ENCODE measurements at regions not wholly inside any gene's neighbourhood (a gene's known extent, or its start where the extent isn't known, plus 50 kb on each side); places are given as distances from the start of the nearest gene placed in this dataset.

- no peak for DNase-seq
These were observed 136.2 kb downstream of the CCT6B start for GRCh38 chr17:34825102-34825501.

DNA sequence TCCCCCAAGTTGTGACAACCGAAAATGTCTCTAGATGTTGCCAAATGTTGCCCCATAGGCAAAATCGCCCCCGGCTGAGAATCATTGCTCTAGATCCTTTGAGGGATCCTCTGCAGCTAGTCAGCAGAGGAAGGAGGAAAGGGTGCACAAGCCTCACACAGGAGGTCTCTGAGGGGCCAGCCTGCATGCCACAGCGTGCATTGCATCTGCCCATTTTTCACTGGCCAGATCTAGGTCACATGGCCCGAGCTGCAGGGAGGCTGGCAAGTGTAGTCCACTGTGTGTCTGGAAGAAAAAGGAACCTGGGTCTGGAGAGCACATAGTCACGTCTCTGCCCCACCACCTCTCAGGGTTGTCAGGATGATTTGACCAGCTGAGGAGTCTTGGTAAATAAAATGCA is 138.2 kb downstream of the CCT6B start:
- DNase-seq: no peak

DNA sequence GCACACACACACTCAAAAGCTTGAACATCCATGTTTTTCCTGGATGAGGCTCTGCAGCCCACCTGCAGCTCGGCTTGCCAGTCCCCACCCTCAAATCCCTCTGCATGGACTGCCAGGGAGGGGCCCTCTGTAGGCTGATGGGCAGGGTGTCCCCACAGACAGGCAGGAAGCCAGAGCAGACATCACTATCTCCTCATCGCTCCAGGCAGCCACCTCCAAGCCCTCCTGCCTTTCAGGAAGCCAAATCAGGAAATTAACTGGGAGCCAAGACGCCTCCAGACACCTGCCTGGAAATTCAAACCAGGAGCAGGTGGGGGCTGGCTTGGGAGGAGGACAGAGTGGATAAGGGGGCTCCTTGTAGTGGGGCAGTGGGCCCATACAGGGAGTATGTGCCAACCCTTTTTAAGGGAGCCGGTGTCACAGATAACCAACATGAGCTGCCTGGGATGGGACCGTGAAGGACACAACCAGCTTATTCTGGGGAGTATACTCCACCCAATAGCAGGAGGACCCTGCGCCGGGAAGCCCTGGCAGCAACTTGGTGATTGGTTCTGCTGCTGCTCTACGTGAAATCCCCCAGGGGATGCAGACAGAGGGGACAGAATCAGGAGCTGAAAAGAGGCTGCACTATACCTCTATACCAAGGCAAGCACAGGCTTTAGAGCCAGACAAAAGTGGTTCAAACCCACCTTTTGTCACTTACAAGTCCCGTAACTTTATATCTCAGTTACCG is 139.1 kb downstream of the CCT6B start:
- no peak for DNase-seq

GRCh38 chr17:34820922-34821321 is 140.3 kb downstream of the CCT6B start:
- no peak for DNase-seq

GRCh38 chr17:34820248-34820801 is 140.9 kb downstream of the CCT6B start:
- DNase-seq: no peak

GRCh38 chr17:34817252-34818035 is 143.8 kb downstream of the CCT6B start:
- DNase-seq: no peak

GRCh38 chr17:34816848-34817247 is 144.4 kb downstream of the CCT6B start:
- DNase-seq: no peak

GRCh38 chr17:34813290-34813689 is 148.0 kb downstream of the CCT6B start:
- no peak for DNase-seq

GRCh38 chr17:34811561-34811960 is 149.7 kb downstream of the CCT6B start:
- no peak for DNase-seq

GRCh38 chr17:34800661-34801060 is 160.6 kb downstream of the CCT6B start:
- DNase-seq: no peak

- DNase-seq: no peak
These were observed 161.5 kb downstream of the CCT6B start for GRCh38 chr17:34799751-34800150.

DNA sequence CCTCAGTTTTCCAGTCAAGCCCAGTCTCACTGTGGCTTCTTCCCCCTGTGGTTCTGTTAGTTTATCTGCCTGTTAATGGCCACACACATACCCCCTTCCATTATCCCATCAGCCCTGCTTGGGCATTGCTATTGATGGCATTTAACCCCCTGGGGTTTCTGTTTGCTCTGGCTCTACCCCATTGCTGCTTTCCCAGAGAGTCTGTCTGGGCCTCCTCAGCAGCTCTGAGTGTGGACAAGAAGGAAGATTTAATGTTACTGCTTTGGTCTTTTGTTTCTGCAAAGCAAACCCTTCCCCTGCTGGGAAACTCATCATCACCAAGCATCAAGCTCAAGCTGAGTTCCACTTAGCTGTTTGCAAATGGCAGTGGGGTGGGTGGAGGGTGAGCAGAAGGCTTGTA is 162.7 kb downstream of the CCT6B start:
- peak; percentile 13 for DNase-seq

- DNase-seq: no peak
These were observed 163.5 kb downstream of the CCT6B start for GRCh38 chr17:34797720-34798119.

GRCh38 chr17:34793231-34793908 is 167.9 kb downstream of the CCT6B start:
- DNase-seq: no peak

DNA sequence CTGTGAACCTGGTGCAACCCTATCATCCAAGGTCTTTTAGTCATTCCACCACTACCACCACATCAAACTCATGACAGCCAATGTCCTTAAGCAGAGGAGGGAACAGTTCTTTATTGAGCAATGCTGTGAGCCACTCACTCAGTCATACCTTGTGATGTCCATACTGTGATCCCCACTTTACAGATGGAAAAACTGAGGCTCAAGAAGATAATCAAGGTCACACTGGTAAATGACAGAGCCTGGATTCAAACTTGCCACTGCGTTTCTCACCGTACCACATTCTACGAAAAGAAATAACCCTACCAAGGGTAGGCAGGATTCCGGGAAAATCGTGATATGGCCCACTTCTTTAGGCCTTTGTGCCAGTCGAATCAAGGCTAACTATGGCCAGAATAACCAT is 172.6 kb downstream of the CCT6B start:
- DNase-seq: no peak

DNA sequence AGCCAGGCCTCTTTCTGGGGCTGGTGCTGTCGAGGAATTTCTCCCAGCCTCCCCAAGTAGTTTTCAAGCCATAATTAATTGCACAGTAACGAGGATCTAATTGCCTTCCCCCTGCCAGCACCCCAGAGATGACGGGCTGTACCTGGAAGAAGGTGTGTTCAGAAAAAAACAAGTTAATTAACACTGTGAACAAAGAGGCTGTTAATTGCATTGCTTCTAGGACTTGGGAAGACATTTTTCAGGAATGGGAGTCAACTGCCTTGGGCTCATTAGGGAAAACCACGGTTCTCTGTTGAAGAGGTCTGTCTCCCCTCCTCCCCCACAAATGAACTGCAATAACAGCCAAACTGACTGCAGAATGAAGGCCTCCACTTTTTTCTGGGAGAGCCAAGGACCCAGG is 176.7 kb downstream of the CCT6B start:
- DNase-seq: no peak

DNA sequence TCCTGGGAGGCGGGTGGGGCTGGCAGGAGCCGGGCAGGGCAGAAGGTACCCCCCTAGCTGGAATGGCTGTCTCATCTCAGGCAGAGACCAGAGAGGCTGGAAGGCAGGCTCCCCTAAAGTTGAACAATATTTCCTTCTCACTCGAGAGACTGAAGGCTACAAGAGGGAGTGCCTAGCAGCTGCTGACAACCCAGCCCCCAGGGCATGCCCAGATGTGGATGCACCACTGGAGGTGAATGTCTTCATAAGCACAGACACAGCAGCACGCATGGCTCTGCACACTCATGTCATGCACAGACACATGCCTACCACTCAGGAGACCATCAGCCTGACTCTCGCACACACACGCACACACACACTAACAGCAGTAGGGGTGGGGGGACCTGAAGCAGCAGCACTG is 179.0 kb downstream of the CCT6B start:
- no peak for DNase-seq

GRCh38 chr17:34781571-34782108 is 179.6 kb downstream of the CCT6B start:
- no peak for DNase-seq

GRCh38 chr17:34781071-34781470 is 180.2 kb downstream of the CCT6B start:
- no peak for DNase-seq

DNA sequence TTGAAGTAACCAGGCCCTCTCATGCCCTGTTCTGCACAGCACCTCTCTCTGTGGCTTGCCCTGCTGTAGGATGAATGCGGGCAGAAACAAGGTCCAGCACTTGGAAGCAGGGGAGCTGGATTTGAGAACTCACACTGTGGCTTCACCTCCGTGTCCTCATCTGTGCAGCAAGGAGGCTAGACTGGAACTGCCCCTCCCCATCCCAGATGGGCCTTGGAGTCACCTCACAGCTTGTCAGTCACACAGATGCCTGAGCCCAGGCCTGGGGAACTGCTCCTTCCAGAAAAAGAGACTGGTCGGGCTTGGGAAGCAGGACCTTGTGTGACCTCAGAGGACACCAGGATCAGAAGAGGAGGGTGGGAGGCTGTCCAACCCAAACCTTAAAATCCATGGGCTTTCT is 180.8 kb downstream of the CCT6B start:
- DNase-seq: no peak

GRCh38 chr17:34776456-34777443 is 184.5 kb downstream of the CCT6B start:
- no peak for DNase-seq

DNA sequence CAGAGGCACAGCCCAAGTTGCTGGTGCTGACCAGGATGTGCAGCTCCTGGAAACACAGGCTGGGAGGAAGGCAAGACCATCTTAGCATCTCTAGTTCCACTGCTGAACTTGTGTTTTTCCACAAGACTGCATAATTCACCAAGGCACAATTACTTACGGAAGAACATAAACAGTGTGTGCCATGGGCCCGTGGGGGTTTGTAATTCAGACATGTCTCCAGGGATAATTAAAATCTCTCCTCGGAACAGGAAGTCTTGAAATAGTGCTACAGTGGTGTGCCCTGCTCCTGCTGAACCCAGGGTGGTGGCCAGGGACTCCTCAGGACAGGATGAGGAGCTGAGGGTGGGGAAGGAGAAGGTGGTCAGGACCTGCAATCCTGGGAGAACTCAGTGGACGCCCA is 188.2 kb downstream of the CCT6B start:
- DNase-seq: no peak

Measured in NCI-H748 treated with DMSO at 0.1 percent for 48 hours (cell line).